Neural cell (in vitro differentiated cells): ENCODE measurements at regions not wholly inside any gene's neighbourhood (a gene's known extent, or its start where the extent isn't known, plus 50 kb on each side); places are given as distances from the start of the nearest gene placed in this dataset.

ENCODE experiments used
- H2AFZ ChIP-seq: fragments of 200-600, 300-800 bp; sonication (generic), shearing (Covaris generic); 2 replicates; pipeline ENCODE4 v1.6.0; 2014; ENCODE audit warnings: low read depth, mild to moderate bottlenecking, antibody characterized with exemption, low read length, moderate library complexity
- H3F3A ChIP-seq: fragments of 200-600 bp; shearing (Covaris generic); 2 replicates; pipeline ENCODE4 v1.6.1; 2016; ENCODE audit warnings: mild to moderate bottlenecking, moderate library complexity, mixed read lengths, antibody characterized with exemption, low read length; ENCODE audit not compliant: insufficient read depth, poor library complexity, severe bottlenecking
- H3K27ac ChIP-seq: fragments of 200-600, 300-800 bp; sonication (generic), shearing (Covaris generic); 2 replicates; pipeline ENCODE4 v1.5.1; 2014; ENCODE audit warnings: mild to moderate bottlenecking, low read length, moderate library complexity
- H3K27me3 ChIP-seq: fragments of 300-800, 200-600 bp; sonication (generic), shearing (Covaris generic); 2 replicates; pipeline ENCODE4 v1.6.0; 2014; ENCODE audit warnings: mild to moderate bottlenecking, low read depth, low read length, moderate library complexity; ENCODE audit not compliant: insufficient read depth
- H3K36me3 ChIP-seq: fragments of 300-800, 200-600 bp; sonication (generic), shearing (Covaris generic); 2 replicates; pipeline ENCODE4 v1.5.1; 2014; ENCODE audit warnings: mild to moderate bottlenecking, antibody characterized with exemption, low read length, moderate library complexity; ENCODE audit not compliant: insufficient read depth
- H3K4me2 ChIP-seq: fragments of 300-800, 200-600 bp; sonication (generic), shearing (Covaris generic); 2 replicates; pipeline ENCODE4 v1.6.0; 2014; ENCODE audit warnings: mild to moderate bottlenecking, low read length
- H3K4me3 ChIP-seq: fragments of 300-800, 200-600 bp; sonication (generic), shearing (Covaris generic); 2 replicates; pipeline ENCODE4 v1.5.1; 2014; ENCODE audit warnings: mild to moderate bottlenecking, low read length, moderate library complexity
- H3K79me2 ChIP-seq: fragments of 200-600 bp; shearing (Covaris generic); replicated peaks from 2 replicates; pipeline ENCODE4 v1.6.0; 2014; ENCODE audit warnings: mild to moderate bottlenecking, low read length, moderate library complexity; ENCODE audit not compliant: insufficient read depth
- H3K9ac ChIP-seq: fragments of 300-800, 200-600 bp; sonication (generic), shearing (Covaris generic); 2 replicates; pipeline ENCODE4 v1.6.1; 2016; ENCODE audit warnings: mild to moderate bottlenecking, low read length, mixed read lengths
- H3K9me2 ChIP-seq: fragments of 200-600 bp; shearing (Covaris generic); 2 replicates; pipeline ENCODE4 v1.6.1; 2016; ENCODE audit warnings: mild to moderate bottlenecking, low read length, mixed read lengths; ENCODE audit not compliant: insufficient read depth
- H3K9me3 ChIP-seq: fragments of 200-600, 300-800 bp; sonication (generic), shearing (Covaris generic); 2 replicates; pipeline ENCODE4 v1.6.1; 2016; ENCODE audit warnings: mild to moderate bottlenecking, mixed run types, low read length, moderate library complexity, mixed read lengths
- H4K20me1 ChIP-seq: fragments of 200-600 bp; shearing (Covaris generic); 2 replicates; pipeline ENCODE4 v1.6.1; 2016; ENCODE audit warnings: mild to moderate bottlenecking, mixed run types; ENCODE audit not compliant: insufficient read depth
- CTCF ChIP-seq: fragments of 450-650 bp; IDR thresholded peaks from 2 replicates; pipeline ENCODE4 v1.5.1; 2014; ENCODE audit warnings: antibody characterized with exemption, mild to moderate bottlenecking, moderate library complexity; ENCODE audit not compliant: poor library complexity, severe bottlenecking
- EP300 ChIP-seq: fragments of 450-650 bp; conservative IDR thresholded peaks from 2 replicates; pipeline ENCODE4 v1.6.1; 2014; ENCODE audit warnings: antibody characterized with exemption, mild to moderate bottlenecking, moderate library complexity; ENCODE audit not compliant: poor library complexity, severe bottlenecking
- EZH2 ChIP-seq: fragments of 200-600, 300-800 bp; shearing (Covaris generic), sonication (generic); IDR thresholded peaks from 2 replicates; pipeline ENCODE4 v1.6.1; 2014; ENCODE audit warnings: antibody characterized with exemption, low read length, borderline replicate concordance, mild to moderate bottlenecking; ENCODE audit not compliant: insufficient read depth, poor library complexity, severe bottlenecking
- MXI1 ChIP-seq: fragments of 450-650 bp; conservative IDR thresholded peaks from 2 replicates; pipeline ENCODE4 v1.6.1; 2014; ENCODE audit warnings: antibody characterized with exemption, mild to moderate bottlenecking; ENCODE audit not compliant: poor library complexity, severe bottlenecking
- POLR2AphosphoS5 ChIP-seq: IDR thresholded peaks from 2 replicates; pipeline ENCODE4 v1.6.1; 2012
- RAD21 ChIP-seq: fragments of 450-650 bp; conservative IDR thresholded peaks from 2 replicates; pipeline ENCODE4 v1.6.1; 2014; ENCODE audit warnings: antibody characterized with exemption, mild to moderate bottlenecking, moderate library complexity
- REST ChIP-seq: IDR thresholded peaks from 2 replicates; pipeline ENCODE4 v1.6.1; 2012; ENCODE audit warnings: borderline replicate concordance
- SMC3 ChIP-seq: fragments of 450-650 bp; conservative IDR thresholded peaks from 2 replicates; pipeline ENCODE4 v1.6.1; 2014; ENCODE audit warnings: antibody characterized with exemption, mild to moderate bottlenecking, moderate library complexity; ENCODE audit not compliant: poor library complexity
- TAF1 ChIP-seq: IDR thresholded peaks from 2 replicates; pipeline ENCODE4 v1.6.1; 2012; ENCODE audit warnings: low read depth

GRCh38 chr1:240666568-240667198 lies 54.7 kb upstream of the GREM2 start:
- no peak for TF ChIP-seq EZH2
- TF ChIP-seq TAF1 = no peak
- no peak for TF ChIP-seq REST
- TF ChIP-seq CTCF = no peak
- TF ChIP-seq EP300 = no peak
- TF ChIP-seq MXI1 = no peak
- TF ChIP-seq RAD21 = no peak
- Histone ChIP-seq H4K20me1 (no peaks in the 10 kb centered on the region), H3K36me3 (no peaks in the 10 kb centered on the region), H3K9me2 (no peaks in the 10 kb centered on the region), H3K27ac (no peak overlapping the region), H2AFZ (no peak overlapping the region), H3K4me2 (no peak overlapping the region), H3K9me3 (no peaks in the 10 kb centered on the region), H3K27me3 (no peaks in the 10 kb centered on the region), H3K79me2 (no peaks in the 10 kb centered on the region), H3F3A (no peaks in the 10 kb centered on the region), H3K4me3 (no peak overlapping the region), H3K9ac (no peak overlapping the region)

- no peaks in the 10 kb centered on the region for H3K27me3 ChIP-seq
- no peaks in the 10 kb centered on the region for H3K36me3 ChIP-seq
- H3K9me3 ChIP-seq = no peaks in the 10 kb centered on the region
- no peak overlapping the region for H2AFZ ChIP-seq
- H3F3A ChIP-seq = no peaks in the 10 kb centered on the region
- no peak overlapping the region for H3K27ac ChIP-seq
- no peak for TF ChIP-seq MXI1
- no peak for TF ChIP-seq SMC3
- no peak for TF ChIP-seq RAD21
- no peak for TF ChIP-seq TAF1
- no peak for TF ChIP-seq EZH2
- TF ChIP-seq CTCF = no peak
- no peak for TF ChIP-seq POLR2AphosphoS5
- no peak for TF ChIP-seq EP300
- TF ChIP-seq REST = no peak
- no peak overlapping the region for H3K4me3 ChIP-seq
- no peaks in the 10 kb centered on the region for H3K9me2 ChIP-seq
- H3K4me2 ChIP-seq = no peak overlapping the region
- no peaks in the 10 kb centered on the region for H4K20me1 ChIP-seq
- H3K9ac ChIP-seq = no peak overlapping the region
- no peaks in the 10 kb centered on the region for H3K79me2 ChIP-seq
Measured at GRCh38 chr1:240663169-240663879, 51.4 kb upstream of the GREM2 start.
